Upper lobe of left lung (tissue), 4 donors: ENCODE measurements at regions not wholly inside any gene's neighbourhood (a gene's known extent, or its start where the extent isn't known, plus 50 kb on each side); places are given as distances from the start of the nearest gene placed in this dataset.

Source experiments
- EP300 ChIP-seq, 4 donors: sonication (generic); formaldehyde crosslinking; IDR thresholded peaks; one replicate each; pipeline ENCODE4 v1.5.1; 2017; ENCODE audit warnings: antibody characterized with exemption in 4 of 4, control low read depth in 2 of 4
- POLR2A ChIP-seq, 4 donors: fragments of 450-650 bp; IDR thresholded peaks; one replicate each; pipeline ENCODE4 v1.5.1; 2016 to 2017; ENCODE audit warnings: antibody characterized with exemption in 4 of 4, mild to moderate bottlenecking in 2 of 4

GRCh38 chr5:141737535-141737934, 55.5 kb upstream of the ARAP3 start:
- TF ChIP-seq EP300 (IDR thresholded peaks at IDR 0.05) (no peak), POLR2A (IDR thresholded peaks at IDR 0.05) (no peak)
